Kidney epithelial cell (primary cell): ENCODE measurements at regions not wholly inside any gene's neighbourhood (a gene's known extent, or its start where the extent isn't known, plus 50 kb on each side); places are given as distances from the start of the nearest gene placed in this dataset.

Experiments used
- DNase-seq: peaks from one replicate; pipeline ENCODE4 v3.0.0-alpha.2; 2010; ENCODE audit warnings: low read depth
- H3K27me3 ChIP-seq: 2 replicates; pipeline ENCODE4 v1.6.0; 2011; ENCODE audit warnings: low read length; ENCODE audit not compliant: control insufficient read depth, insufficient read depth
- H3K36me3 ChIP-seq: 2 replicates; pipeline ENCODE4 v1.5.1; 2011; ENCODE audit warnings: low read length; ENCODE audit not compliant: control insufficient read depth, insufficient read depth
- H3K4me3 ChIP-seq: 2 replicates; pipeline ENCODE4 v1.5.1; 2011; ENCODE audit warnings: low read depth, mild to moderate bottlenecking, control low read depth, low read length
- CTCF ChIP-seq: IDR thresholded peaks from 2 replicates; pipeline ENCODE4 v1.5.1; 2011; ENCODE audit warnings: mild to moderate bottlenecking, moderate library complexity, low read length, control low read depth, inconsistent platforms; ENCODE audit not compliant: insufficient read depth, poor library complexity, severe bottlenecking

- Histone ChIP-seq H3K36me3 (no peaks in the 10 kb centered on the region), H3K4me3 (no peak overlapping the region), H3K27me3 (no peaks in the 10 kb centered on the region)
- TF ChIP-seq CTCF = no peak
- DNase-seq = no peak
Observed at GRCh38 chr6:141593311-141593710, 539.4 kb upstream of the GJE1 start.

GRCh38 chr6:141587482-141588266 is 545.1 kb upstream of the GJE1 start:
- Histone ChIP-seq H3K36me3 (no peaks in the 10 kb centered on the region), H3K27me3 (no peaks in the 10 kb centered on the region), H3K4me3 (no peak overlapping the region)
- TF ChIP-seq CTCF = no peak
- no peak for DNase-seq

GRCh38 chr6:141580988-141581552 is 551.7 kb upstream of the GJE1 start:
- no peaks in the 10 kb centered on the region for H3K36me3 ChIP-seq
- DNase-seq = peak; percentile 35
- TF ChIP-seq CTCF = no peak
- H3K27me3 ChIP-seq = no peaks in the 10 kb centered on the region
- no peak overlapping the region for H3K4me3 ChIP-seq

GRCh38 chr6:141580131-141580530 is 552.6 kb upstream of the GJE1 start:
- Histone ChIP-seq H3K36me3 (no peaks in the 10 kb centered on the region), H3K27me3 (no peaks in the 10 kb centered on the region), H3K4me3 (no peak overlapping the region)
- TF ChIP-seq CTCF = no peak
- no peak for DNase-seq

- no peak for TF ChIP-seq CTCF
- H3K4me3 ChIP-seq = no peak overlapping the region
- H3K27me3 ChIP-seq = no peaks in the 10 kb centered on the region
- H3K36me3 ChIP-seq = no peaks in the 10 kb centered on the region
- no peak for DNase-seq
Observed at GRCh38 chr6:141576751-141577150, 556.0 kb upstream of the GJE1 start.
